Uterus (tissue), 3 donors: ENCODE measurements at regions not wholly inside any gene's neighbourhood (a gene's known extent, or its start where the extent isn't known, plus 50 kb on each side); places are given as distances from the start of the nearest gene placed in this dataset.

ENCODE experiments used
- DNase-seq, 2 donors: peaks; one replicate each; pipeline ENCODE4 v3.0.0-alpha.2; 2019 to 2020
- H3K27ac ChIP-seq, 2 donors: fragments of 200-600 bp; sonication (generic); 1 replicate in 1 of 2; 2 replicates in 1 of 2; pipeline ENCODE4 v1.5.1; 2016 to 2018
- H3K27me3 ChIP-seq, 2 donors: fragments of 200-600 bp; sonication (generic); one replicate each; pipeline ENCODE4 v1.5.1; 2018 to 2019; ENCODE audit warnings: control low read depth in 1 of 2
- H3K36me3 ChIP-seq, 2 donors: fragments of 200-600 bp; sonication (generic); one replicate each; pipeline ENCODE4 v1.5.1; 2019; ENCODE audit warnings: control low read depth in 1 of 2
- H3K4me1 ChIP-seq, 2 donors: fragments of 200-600 bp; sonication (generic); one replicate each; pipeline ENCODE4 v1.5.1; 2018 to 2019; ENCODE audit warnings: control low read depth in 1 of 2
- H3K4me3 ChIP-seq, 2 donors: fragments of 200-600 bp; sonication (generic); 1 replicate in 1 of 2; 2 replicates in 1 of 2; pipeline ENCODE4 v1.5.1; 2018 to 2019; ENCODE audit warnings: mild to moderate bottlenecking in 1 of 2
- H3K9me3 ChIP-seq, 2 donors: fragments of 200-600 bp; sonication (generic); one replicate each; pipeline ENCODE4 v1.5.1; 2019; ENCODE audit warnings: control low read depth in 1 of 2
- POLR2A ChIP-seq, 2 donors: fragments of 450-650 bp; IDR thresholded peaks; one replicate each; pipeline ENCODE4 v1.6.1; 2016; ENCODE audit warnings: antibody characterized with exemption in 2 of 2, mild to moderate bottlenecking in 1 of 2, moderate library complexity in 1 of 2
- intact Hi-C: fragments of 100-400 bp; cut with DNase I; formaldehyde crosslinking; loops from one replicate; pipeline ENCODE4 v1.15.1; 2023; ENCODE audit warnings: low total_unique reads
- TF ChIP-seq, protein P1 (sequence below), 4 experiments: fragments of 200-600 bp in 2 of 4; fragments of 450-650 bp in 2 of 4; sonication (generic) in 2 of 4; IDR thresholded peaks; one replicate each; pipeline ENCODE4 v1.5.1; 2016 to 2019; ENCODE audit warnings: antibody characterized with exemption in 4 of 4, mild to moderate bottlenecking in 2 of 4, moderate library complexity in 1 of 4
- donor health status: DM: yes; HTN: yes; CAD: no.

DNA sequence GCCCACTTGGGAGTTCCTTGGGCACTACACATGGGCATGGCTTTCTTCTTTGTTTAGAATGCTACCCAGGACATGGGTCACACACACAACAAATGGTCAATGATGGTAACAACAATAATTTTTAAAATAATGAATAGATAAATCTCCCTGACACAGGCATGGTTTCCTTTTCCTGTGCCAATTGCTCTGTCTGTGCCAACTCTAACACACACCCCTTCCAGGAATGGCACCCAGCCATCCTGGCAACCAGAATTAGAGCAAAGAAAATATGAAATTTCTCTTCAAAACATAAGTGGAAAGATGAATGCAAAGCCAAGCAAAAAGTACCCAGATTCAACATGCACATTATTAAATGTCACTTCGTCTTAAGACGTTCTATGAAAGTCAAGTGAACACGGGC, 104.9 kb upstream of the SOX5 start:
- no peak for DNase-seq
- no peaks in the 10 kb centered on the region for H3K9me3 ChIP-seq
- intact Hi-C loops: no loop called here
- H3K36me3 ChIP-seq: no peaks in the 10 kb centered on the region
- no peak overlapping the region for H3K27ac ChIP-seq
- TF ChIP-seq, protein P1, sequence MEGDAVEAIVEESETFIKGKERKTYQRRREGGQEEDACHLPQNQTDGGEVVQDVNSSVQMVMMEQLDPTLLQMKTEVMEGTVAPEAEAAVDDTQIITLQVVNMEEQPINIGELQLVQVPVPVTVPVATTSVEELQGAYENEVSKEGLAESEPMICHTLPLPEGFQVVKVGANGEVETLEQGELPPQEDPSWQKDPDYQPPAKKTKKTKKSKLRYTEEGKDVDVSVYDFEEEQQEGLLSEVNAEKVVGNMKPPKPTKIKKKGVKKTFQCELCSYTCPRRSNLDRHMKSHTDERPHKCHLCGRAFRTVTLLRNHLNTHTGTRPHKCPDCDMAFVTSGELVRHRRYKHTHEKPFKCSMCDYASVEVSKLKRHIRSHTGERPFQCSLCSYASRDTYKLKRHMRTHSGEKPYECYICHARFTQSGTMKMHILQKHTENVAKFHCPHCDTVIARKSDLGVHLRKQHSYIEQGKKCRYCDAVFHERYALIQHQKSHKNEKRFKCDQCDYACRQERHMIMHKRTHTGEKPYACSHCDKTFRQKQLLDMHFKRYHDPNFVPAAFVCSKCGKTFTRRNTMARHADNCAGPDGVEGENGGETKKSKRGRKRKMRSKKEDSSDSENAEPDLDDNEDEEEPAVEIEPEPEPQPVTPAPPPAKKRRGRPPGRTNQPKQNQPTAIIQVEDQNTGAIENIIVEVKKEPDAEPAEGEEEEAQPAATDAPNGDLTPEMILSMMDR (IDR thresholded peaks at IDR 0.05): no peak
- no peak for TF ChIP-seq POLR2A (IDR thresholded peaks at IDR 0.05)
- no peaks in the 10 kb centered on the region for H3K27me3 ChIP-seq
- H3K4me1 ChIP-seq: no peaks in the 10 kb centered on the region
- H3K4me3 ChIP-seq: no peak overlapping the region

DNA sequence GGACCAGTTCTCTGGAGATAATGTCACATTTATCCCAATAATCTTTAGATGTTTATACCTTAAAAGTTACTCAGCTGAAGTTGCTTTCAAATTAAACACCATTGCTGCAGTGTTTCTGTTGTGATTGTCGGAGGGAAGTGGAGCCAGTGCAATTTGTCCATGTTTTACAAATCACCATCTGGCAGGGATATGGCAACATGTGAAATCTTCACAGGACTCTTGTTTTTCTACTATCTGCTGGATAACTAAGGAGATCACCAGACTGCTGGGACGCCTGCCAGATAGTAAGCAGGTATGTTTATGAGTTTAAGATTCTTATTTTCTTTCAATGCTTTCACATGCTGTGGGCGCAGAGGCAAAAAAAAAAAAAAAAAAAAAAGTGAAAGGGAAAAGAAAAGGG, 100.3 kb upstream of the SOX5 start:
- Histone ChIP-seq H3K9me3 (no peaks in the 10 kb centered on the region), H3K4me1 (no peaks in the 10 kb centered on the region), H3K27ac (no peak overlapping the region), H3K27me3 (no peaks in the 10 kb centered on the region), H3K4me3 (no peak overlapping the region), H3K36me3 (no peaks in the 10 kb centered on the region)
- TF ChIP-seq, protein P1 (IDR thresholded peaks at IDR 0.05): no peak
- TF ChIP-seq POLR2A (IDR thresholded peaks at IDR 0.05): no peak
- no peak for DNase-seq
- intact Hi-C loops: no loop called here

DNA sequence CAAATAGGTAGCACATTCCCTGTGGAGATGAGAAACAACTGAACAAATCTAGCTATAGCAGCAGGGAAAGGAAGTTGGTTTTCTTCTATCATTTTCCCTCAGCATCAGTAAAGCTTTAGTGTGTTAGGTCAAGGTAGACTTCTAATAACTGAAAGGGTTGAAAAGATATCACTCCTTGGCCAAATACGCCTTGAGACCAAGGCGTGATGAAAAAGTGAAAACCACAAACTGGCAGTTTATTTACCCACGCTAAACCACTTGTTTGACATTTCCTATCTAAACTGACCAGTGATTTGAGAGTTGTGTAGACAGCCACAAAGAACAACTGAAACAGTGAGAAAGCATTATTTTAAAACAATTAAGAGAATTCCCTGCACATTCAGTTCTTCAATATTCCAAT, 99.6 kb upstream of the SOX5 start:
- TF ChIP-seq POLR2A (IDR thresholded peaks at IDR 0.05): no peak
- TF ChIP-seq, protein P1 (IDR thresholded peaks at IDR 0.05): no peak
- no peak overlapping the region for H3K27ac ChIP-seq
- no peak for DNase-seq
- no peaks in the 10 kb centered on the region for H3K9me3 ChIP-seq
- intact Hi-C loops: no loop called here
- H3K36me3 ChIP-seq: no peaks in the 10 kb centered on the region
- no peaks in the 10 kb centered on the region for H3K27me3 ChIP-seq
- no peaks in the 10 kb centered on the region for H3K4me1 ChIP-seq
- H3K4me3 ChIP-seq: no peak overlapping the region

DNA sequence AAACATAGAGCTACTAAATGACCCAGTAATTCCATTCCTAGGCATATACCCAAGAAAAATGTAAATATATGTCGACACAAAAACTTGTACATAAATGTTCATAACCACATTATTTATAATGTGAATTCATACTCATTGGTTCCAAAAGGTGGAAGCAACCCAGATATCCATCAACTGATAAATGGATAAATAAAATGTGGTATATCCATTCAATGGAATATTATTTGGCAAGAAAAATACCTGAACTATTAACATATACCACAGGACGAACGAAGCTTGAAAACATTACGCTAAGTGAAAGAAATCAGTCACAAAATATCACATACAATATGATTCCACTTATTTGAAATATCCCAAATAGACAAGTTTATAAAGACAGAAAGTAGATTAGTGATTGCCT, 99.0 kb upstream of the SOX5 start:
- no peak for DNase-seq
- intact Hi-C loops: no loop called here

DNA sequence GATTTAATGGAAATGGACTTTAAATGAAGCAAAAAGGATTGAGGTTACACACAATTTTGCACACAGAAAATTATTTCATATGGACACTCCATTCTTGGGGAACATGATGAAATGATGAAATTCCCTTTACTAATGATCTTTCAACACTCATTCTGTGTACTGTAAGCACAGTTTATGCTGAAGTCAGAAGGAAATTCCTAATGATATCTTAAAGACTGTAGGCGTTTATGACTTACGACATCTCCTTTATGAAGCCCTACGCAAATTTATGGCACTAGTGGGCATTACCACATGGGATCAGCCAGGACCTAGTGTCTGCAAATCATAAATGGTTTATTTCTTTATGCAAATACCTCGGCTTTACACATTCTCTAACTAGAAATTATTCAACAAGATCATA, 97.9 kb upstream of the SOX5 start:
- Histone ChIP-seq H3K4me3 (no peak overlapping the region), H3K36me3 (no peaks in the 10 kb centered on the region), H3K4me1 (no peaks in the 10 kb centered on the region), H3K27me3 (no peaks in the 10 kb centered on the region), H3K9me3 (no peaks in the 10 kb centered on the region), H3K27ac (no peak overlapping the region)
- no peak for DNase-seq
- TF ChIP-seq, protein P1 (IDR thresholded peaks at IDR 0.05): no peak
- TF ChIP-seq POLR2A (IDR thresholded peaks at IDR 0.05): no peak
- intact Hi-C loops: no loop called here

More for the DNA sequence above, 99.0 kb upstream of the SOX5 start:
- Histone ChIP-seq H3K36me3 (no peaks in the 10 kb centered on the region), H3K4me3 (no peak overlapping the region), H3K9me3 (no peaks in the 10 kb centered on the region), H3K4me1 (no peaks in the 10 kb centered on the region), H3K27ac (no peak overlapping the region), H3K27me3 (no peaks in the 10 kb centered on the region)
- TF ChIP-seq POLR2A (IDR thresholded peaks at IDR 0.05): no peak
- TF ChIP-seq, protein P1 (IDR thresholded peaks at IDR 0.05): no peak
